Liver (tissue), 3 donors: ENCODE measurements at regions not wholly inside any gene's neighbourhood (a gene's known extent, or its start where the extent isn't known, plus 50 kb on each side); places are given as distances from the start of the nearest gene placed in this dataset.

Experiments
- EGR1 ChIP-seq, 2 donors: IDR thresholded peaks; 2 replicates each; pipeline ENCODE4 v1.6.1; 2016 to 2018; ENCODE audit warnings: antibody characterized with exemption in 2 of 2, low read depth in 2 of 2
- FOXA1 ChIP-seq: IDR thresholded peaks from 2 replicates; pipeline ENCODE4 v1.6.1; 2016; ENCODE audit warnings: antibody characterized with exemption
- HNF4G ChIP-seq: IDR thresholded peaks from 2 replicates; pipeline ENCODE4 v1.6.1; 2016; ENCODE audit warnings: antibody characterized with exemption
- JUND ChIP-seq, 2 donors: IDR thresholded peaks; 2 replicates each; pipeline ENCODE4 v1.6.1; 2016; ENCODE audit warnings: antibody characterized with exemption in 2 of 2
- MAX ChIP-seq: IDR thresholded peaks from 2 replicates; pipeline ENCODE4 v1.6.1; 2016; ENCODE audit warnings: antibody characterized with exemption
- RAD21 ChIP-seq, 2 donors: IDR thresholded peaks; 2 replicates each; pipeline ENCODE4 v1.6.1; 2016; ENCODE audit warnings: antibody characterized with exemption in 2 of 2, mild to moderate bottlenecking in 2 of 2
- TAF1 ChIP-seq: conservative IDR thresholded peaks from 2 replicates; pipeline ENCODE4 v1.6.1; 2016; ENCODE audit warnings: antibody characterized with exemption, mild to moderate bottlenecking
- YY1 ChIP-seq: IDR thresholded peaks from 2 replicates; pipeline ENCODE4 v1.6.1; 2016; ENCODE audit warnings: antibody characterized with exemption, mild to moderate bottlenecking
- ZBTB33 ChIP-seq: IDR thresholded peaks from 2 replicates; pipeline ENCODE4 v1.6.1; 2016; ENCODE audit warnings: antibody characterized with exemption
- TF ChIP-seq, protein P1 (sequence below): fragments of 150-350 bp; IDR thresholded peaks from 2 replicates; pipeline ENCODE4 v1.5.1; 2017; ENCODE audit warnings: improper control_type of control experiment, low read depth, low read length; ENCODE audit not compliant: missing input control
- donor health status: healthy.
- donor health status: healthy.

- TF ChIP-seq, protein P1, sequence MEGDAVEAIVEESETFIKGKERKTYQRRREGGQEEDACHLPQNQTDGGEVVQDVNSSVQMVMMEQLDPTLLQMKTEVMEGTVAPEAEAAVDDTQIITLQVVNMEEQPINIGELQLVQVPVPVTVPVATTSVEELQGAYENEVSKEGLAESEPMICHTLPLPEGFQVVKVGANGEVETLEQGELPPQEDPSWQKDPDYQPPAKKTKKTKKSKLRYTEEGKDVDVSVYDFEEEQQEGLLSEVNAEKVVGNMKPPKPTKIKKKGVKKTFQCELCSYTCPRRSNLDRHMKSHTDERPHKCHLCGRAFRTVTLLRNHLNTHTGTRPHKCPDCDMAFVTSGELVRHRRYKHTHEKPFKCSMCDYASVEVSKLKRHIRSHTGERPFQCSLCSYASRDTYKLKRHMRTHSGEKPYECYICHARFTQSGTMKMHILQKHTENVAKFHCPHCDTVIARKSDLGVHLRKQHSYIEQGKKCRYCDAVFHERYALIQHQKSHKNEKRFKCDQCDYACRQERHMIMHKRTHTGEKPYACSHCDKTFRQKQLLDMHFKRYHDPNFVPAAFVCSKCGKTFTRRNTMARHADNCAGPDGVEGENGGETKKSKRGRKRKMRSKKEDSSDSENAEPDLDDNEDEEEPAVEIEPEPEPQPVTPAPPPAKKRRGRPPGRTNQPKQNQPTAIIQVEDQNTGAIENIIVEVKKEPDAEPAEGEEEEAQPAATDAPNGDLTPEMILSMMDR = no peak
- TF ChIP-seq YY1 (no peak), TAF1 (no peak), MAX (no peak), RAD21 (IDR thresholded peaks at IDR 0.05) (no peak), HNF4G (no peak), FOXA1 (no peak), ZBTB33 (no peak), JUND (IDR thresholded peaks at IDR 0.05) (no peak), EGR1 (IDR thresholded peaks at IDR 0.05; ENCODE audit: low read depth in 2 of 2) (no peak)
Observed at GRCh38 chr12:33634544-33634943, 194.9 kb upstream of the SYT10 start.
